DND-41 (cell line): ENCODE measurements at regions not wholly inside any gene's neighbourhood (a gene's known extent, or its start where the extent isn't known, plus 50 kb on each side); places are given as distances from the start of the nearest gene placed in this dataset.

Source experiments
- EZH2 ChIP-seq: IDR thresholded peaks from 3 replicates; pipeline ENCODE4 v1.6.1; 2012; ENCODE audit warnings: borderline replicate concordance, low read depth, mild to moderate bottlenecking, moderate library complexity, low read length, inconsistent platforms; ENCODE audit not compliant: severe bottlenecking
- TF ChIP-seq, protein P1 (sequence below): IDR thresholded peaks from 2 replicates; pipeline ENCODE4 v1.5.1; 2012; ENCODE audit warnings: borderline replicate concordance, low read length, moderate library complexity, mild to moderate bottlenecking; ENCODE audit not compliant: poor library complexity, severe bottlenecking; ENCODE audit errors: extremely low read depth

DNA sequence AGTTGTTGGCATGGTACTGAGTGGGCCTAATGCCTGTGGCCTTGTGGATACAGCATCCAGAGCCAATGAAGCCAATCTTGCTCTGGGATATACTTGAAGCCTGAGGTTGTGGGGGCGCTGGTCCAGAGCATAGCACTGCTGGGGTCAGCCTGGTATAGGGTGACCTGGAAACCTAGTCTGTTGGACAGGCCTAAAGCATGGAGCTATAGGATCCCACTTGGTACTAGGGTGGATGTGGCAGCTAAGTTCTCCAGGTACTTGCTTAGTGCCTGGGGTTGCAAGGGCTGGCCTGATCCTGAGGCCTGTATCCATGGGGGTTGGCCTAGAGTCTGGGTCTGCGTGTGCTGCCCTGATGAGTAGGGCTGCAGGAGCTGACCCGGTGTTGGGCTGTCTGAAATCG, 1168.2 kb upstream of the C9orf72 start:
- no peak for TF ChIP-seq EZH2
- TF ChIP-seq, protein P1, sequence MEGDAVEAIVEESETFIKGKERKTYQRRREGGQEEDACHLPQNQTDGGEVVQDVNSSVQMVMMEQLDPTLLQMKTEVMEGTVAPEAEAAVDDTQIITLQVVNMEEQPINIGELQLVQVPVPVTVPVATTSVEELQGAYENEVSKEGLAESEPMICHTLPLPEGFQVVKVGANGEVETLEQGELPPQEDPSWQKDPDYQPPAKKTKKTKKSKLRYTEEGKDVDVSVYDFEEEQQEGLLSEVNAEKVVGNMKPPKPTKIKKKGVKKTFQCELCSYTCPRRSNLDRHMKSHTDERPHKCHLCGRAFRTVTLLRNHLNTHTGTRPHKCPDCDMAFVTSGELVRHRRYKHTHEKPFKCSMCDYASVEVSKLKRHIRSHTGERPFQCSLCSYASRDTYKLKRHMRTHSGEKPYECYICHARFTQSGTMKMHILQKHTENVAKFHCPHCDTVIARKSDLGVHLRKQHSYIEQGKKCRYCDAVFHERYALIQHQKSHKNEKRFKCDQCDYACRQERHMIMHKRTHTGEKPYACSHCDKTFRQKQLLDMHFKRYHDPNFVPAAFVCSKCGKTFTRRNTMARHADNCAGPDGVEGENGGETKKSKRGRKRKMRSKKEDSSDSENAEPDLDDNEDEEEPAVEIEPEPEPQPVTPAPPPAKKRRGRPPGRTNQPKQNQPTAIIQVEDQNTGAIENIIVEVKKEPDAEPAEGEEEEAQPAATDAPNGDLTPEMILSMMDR: no peak
